ENCODE measurements at regions not wholly inside any gene's neighbourhood (a gene's known extent, or its start where the extent isn't known, plus 50 kb on each side); places are given as distances from the start of the nearest gene placed in this dataset.

- no peak for TF ChIP-seq ZNF639 (CRISPR knock-in tag; conservative IDR thresholded peaks at IDR 0.05 in 1 of 2, IDR thresholded peaks at IDR 0.05 in 1 of 2)
- no peak for TF ChIP-seq PML (IDR thresholded peaks at IDR 0.05; ENCODE audit: low read length)
- no peak for TF ChIP-seq ZC3H8 (IDR thresholded peaks at IDR 0.05)
- no peak for TF ChIP-seq ZNF408 (CRISPR knock-in tag; IDR thresholded peaks at IDR 0.05; ENCODE audit: low read depth)
- TF ChIP-seq CHD4 (IDR thresholded peaks at IDR 0.05; ENCODE audit: insufficient read depth, insufficient replicate concordance, low read depth, low read length, poor library complexity, severe bottlenecking) = no peak
- TF ChIP-seq MEF2A (IDR thresholded peaks at IDR 0.05; ENCODE audit: control insufficient read depth, low read depth, low read length) = no peak
- TF ChIP-seq ZNF277 (CRISPR knock-in tag; IDR thresholded peaks at IDR 0.05; ENCODE audit: borderline replicate concordance) = no peak
- no peak for TF ChIP-seq TGIF2 (CRISPR knock-in tag; IDR thresholded peaks at IDR 0.05)
- no peak for TF ChIP-seq ZNF280A (IDR thresholded peaks at IDR 0.05; ENCODE audit: low read depth, partially characterized antibody)
- no peak for TF ChIP-seq IRF9 (tag; IDR thresholded peaks at IDR 0.05)
- TF ChIP-seq ZNF3 (CRISPR knock-in tag; IDR thresholded peaks at IDR 0.05) = no peak
- TF ChIP-seq ELK1 (CRISPR knock-in tag; IDR thresholded peaks at IDR 0.05) = no peak
Observed at GRCh38 chr3:25019506-25019905, 408.6 kb upstream of the RARB start (continued).

All from K562 (cell line).